ENCODE measurements at regions not wholly inside any gene's neighbourhood (a gene's known extent, or its start where the extent isn't known, plus 50 kb on each side); places are given as distances from the start of the nearest gene placed in this dataset.
"Not testable (repeated sequence)": the region's sequence is repeated elsewhere in the genome, so short reads cannot be mapped to it uniquely, and the experiment has no call there.

DNA sequence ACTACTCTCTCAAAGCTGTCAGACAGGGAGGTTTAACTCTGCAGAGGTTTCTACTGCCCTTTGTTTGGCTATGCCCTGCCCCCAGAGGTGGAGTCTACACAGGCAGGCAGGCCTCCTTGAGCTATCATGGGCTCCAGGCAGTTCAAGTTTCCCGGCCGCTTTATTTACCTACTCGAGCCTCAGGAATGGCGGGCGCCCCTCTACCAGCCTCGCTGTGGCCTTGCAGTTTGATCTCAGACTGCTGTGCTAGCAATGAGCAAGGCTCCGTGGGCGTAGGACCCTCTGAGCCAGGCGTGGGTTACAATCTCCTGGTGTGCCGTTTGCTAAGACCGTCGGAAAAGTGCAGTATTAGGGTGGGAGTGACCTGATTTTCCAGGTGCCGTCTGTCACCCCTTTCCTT is 124.3 kb downstream of the PTCHD1 start:
- RAD21 ChIA-PET (ENCODE audit: unreplicated experiment); CTCF ChIA-PET; H3K4me2 ChIP-seq (ENCODE audit: control insufficient read depth, insufficient read depth); POLR2A ChIA-PET; H3K9me3 ChIP-seq (replicated peaks; ENCODE audit: control insufficient read depth, insufficient read depth, low read length); H2AFZ ChIP-seq (ENCODE audit: control insufficient read depth, low read depth, low read length); H4K20me1 ChIP-seq (ENCODE audit: control insufficient read depth, insufficient read depth); ATAC-seq; H3K79me2 ChIP-seq (ENCODE audit: control insufficient read depth, insufficient read depth, low read length); H3K27ac ChIP-seq (ENCODE audit: control insufficient read depth, insufficient read depth); SMC1A ChIA-PET (ENCODE audit: uncharacterized antibody, unreplicated experiment); H3K4me1 ChIP-seq (ENCODE audit: control insufficient read depth, insufficient read depth, low read length); H3K4me3 ChIP-seq; intact Hi-C loops (cut with micrococcal nuclease; ENCODE audit: unreplicated experiment); DNase-seq (ENCODE audit: low read depth, low spot score); in situ Hi-C loops (cut with MboI); FAIRE-seq; H3K9ac ChIP-seq (ENCODE audit: control insufficient read depth, insufficient read depth, low read length); H3K27me3 ChIP-seq (replicated peaks in 1 of 2; ENCODE audit: control insufficient read depth in 2 of 2, insufficient read depth in 2 of 2, low read length in 1 of 2); H3K36me3 ChIP-seq (ENCODE audit: control insufficient read depth in 2 of 2, insufficient read depth in 2 of 2, low read length in 1 of 2); BruUV-seq (replicated peaks): not testable (repeated sequence)
- WGBS (ENCODE audit: insufficient coverage, insufficient replicate concordance, low lambda C conversion rate, missing lambda C conversion rate): 39% methylated on average over 13 of the region's 13 CpGs

DNA sequence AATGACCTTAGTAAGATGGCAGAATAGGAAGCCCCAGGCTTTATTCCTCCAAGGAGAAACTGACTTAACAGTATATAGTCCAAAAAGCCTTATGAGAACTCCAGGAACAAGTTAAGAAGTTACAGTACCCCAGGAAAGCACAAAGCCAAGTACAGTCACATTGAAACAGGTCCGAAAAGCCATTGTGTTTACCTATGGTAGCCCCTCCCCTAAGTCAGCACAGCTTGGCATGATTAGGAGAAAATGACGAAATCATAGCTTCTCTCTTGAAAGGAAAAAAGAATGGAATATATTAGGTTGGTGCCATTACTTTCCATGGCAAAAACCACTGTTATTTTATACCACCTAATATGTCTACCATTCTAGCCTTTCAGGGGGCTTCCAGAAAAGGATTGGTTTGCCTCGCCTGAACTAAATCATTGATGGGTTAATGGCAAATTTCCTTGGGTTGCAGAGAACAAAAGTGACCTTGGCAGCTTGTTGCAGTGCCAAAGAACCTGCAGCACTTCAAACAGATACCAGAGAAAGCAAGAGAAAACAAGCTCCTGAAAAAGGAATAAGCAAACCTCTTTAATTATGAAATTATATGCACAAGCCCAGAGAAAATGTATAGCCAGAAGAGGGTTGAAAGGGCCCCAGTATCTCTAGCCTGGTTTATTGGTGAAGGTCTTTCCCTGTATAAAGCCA is 130.6 kb downstream of the PTCHD1 start:
- intact Hi-C loops (cut with micrococcal nuclease; ENCODE audit: unreplicated experiment): no loop called here
- Histone ChIP-seq H3K9ac (ENCODE audit: control insufficient read depth, insufficient read depth, low read length) (no peak overlapping the region), H3K27ac (ENCODE audit: control insufficient read depth, insufficient read depth) (no peak overlapping the region), H2AFZ (ENCODE audit: control insufficient read depth, low read depth, low read length) (no peak overlapping the region), H3K27me3 (replicated peaks in 1 of 2; ENCODE audit: control insufficient read depth in 2 of 2, insufficient read depth in 2 of 2, low read length in 1 of 2) (no peaks in the 10 kb centered on the region), H3K9me3 (replicated peaks; ENCODE audit: control insufficient read depth, insufficient read depth, low read length) (no peaks in the 10 kb centered on the region; the same call in 2 of the 3 replicates), H3K4me2 (ENCODE audit: control insufficient read depth, insufficient read depth) (no peak overlapping the region), H4K20me1 (ENCODE audit: control insufficient read depth, insufficient read depth) (no peaks in the 10 kb centered on the region), H3K4me3 (no peak overlapping the region), H3K36me3 (ENCODE audit: control insufficient read depth in 2 of 2, insufficient read depth in 2 of 2, low read length in 1 of 2) (no peaks in the 10 kb centered on the region), H3K79me2 (ENCODE audit: control insufficient read depth, insufficient read depth, low read length) (no peaks in the 10 kb centered on the region), H3K4me1 (ENCODE audit: control insufficient read depth, insufficient read depth, low read length) (no peaks in the 10 kb centered on the region)
- SMC1A ChIA-PET (ENCODE audit: uncharacterized antibody, unreplicated experiment): no interaction called here
- 11% methylated on average over 3 of the region's 3 CpGs for WGBS (ENCODE audit: insufficient coverage, insufficient replicate concordance, low lambda C conversion rate, missing lambda C conversion rate)
- no peak for TF ChIP-seq FOXM1 (IDR thresholded peaks at IDR 0.05; ENCODE audit: low read depth, low read length)
- no peak for TF ChIP-seq IKZF2 (IDR thresholded peaks at IDR 0.05)
- RAD21 ChIA-PET (ENCODE audit: unreplicated experiment): no interaction called here
- DNase-seq (ENCODE audit: low read depth, low spot score) (no peak), ATAC-seq (no peak), FAIRE-seq (no peak)
- CTCF ChIA-PET: interaction anchor here (0.6 to 0.7 kb wide), 2 partner anchors 12 to 408 kb away, joined by 3 read pairs; no protein-coding TSS in a partner anchor
- POLR2A ChIA-PET: no interaction called here
- in situ Hi-C loops (cut with MboI): no loop called here
- no TSS peak for BruUV-seq (replicated peaks)
